Fibroblast of villous mesenchyme (primary cell): ENCODE measurements at regions not wholly inside any gene's neighbourhood (a gene's known extent, or its start where the extent isn't known, plus 50 kb on each side); places are given as distances from the start of the nearest gene placed in this dataset.
A peak's percentile ranks its signal among the peaks of the same experiment; 100 is the strongest.

Experiments
- DNase-seq: peaks from one replicate; pipeline ENCODE4 v3.0.0-alpha.2; 2010; ENCODE audit warnings: low read depth
- H3K4me3 ChIP-seq: 2 replicates; pipeline ENCODE4 v1.5.1; 2011; ENCODE audit warnings: low read depth, mild to moderate bottlenecking, low read length
- TF ChIP-seq, protein P1 (sequence below): IDR thresholded peaks from 2 replicates; pipeline ENCODE4 v1.5.1; 2012; ENCODE audit warnings: low read depth, mild to moderate bottlenecking, low read length; ENCODE audit not compliant: insufficient read depth

- DNase-seq, result no peak
- TF ChIP-seq, protein P1, sequence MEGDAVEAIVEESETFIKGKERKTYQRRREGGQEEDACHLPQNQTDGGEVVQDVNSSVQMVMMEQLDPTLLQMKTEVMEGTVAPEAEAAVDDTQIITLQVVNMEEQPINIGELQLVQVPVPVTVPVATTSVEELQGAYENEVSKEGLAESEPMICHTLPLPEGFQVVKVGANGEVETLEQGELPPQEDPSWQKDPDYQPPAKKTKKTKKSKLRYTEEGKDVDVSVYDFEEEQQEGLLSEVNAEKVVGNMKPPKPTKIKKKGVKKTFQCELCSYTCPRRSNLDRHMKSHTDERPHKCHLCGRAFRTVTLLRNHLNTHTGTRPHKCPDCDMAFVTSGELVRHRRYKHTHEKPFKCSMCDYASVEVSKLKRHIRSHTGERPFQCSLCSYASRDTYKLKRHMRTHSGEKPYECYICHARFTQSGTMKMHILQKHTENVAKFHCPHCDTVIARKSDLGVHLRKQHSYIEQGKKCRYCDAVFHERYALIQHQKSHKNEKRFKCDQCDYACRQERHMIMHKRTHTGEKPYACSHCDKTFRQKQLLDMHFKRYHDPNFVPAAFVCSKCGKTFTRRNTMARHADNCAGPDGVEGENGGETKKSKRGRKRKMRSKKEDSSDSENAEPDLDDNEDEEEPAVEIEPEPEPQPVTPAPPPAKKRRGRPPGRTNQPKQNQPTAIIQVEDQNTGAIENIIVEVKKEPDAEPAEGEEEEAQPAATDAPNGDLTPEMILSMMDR, result no peak
- H3K4me3 ChIP-seq, result no peak overlapping the region
Measured at GRCh38 chr2:217394510-217395351, 534.9 kb upstream of the TNP1 start.

DNA sequence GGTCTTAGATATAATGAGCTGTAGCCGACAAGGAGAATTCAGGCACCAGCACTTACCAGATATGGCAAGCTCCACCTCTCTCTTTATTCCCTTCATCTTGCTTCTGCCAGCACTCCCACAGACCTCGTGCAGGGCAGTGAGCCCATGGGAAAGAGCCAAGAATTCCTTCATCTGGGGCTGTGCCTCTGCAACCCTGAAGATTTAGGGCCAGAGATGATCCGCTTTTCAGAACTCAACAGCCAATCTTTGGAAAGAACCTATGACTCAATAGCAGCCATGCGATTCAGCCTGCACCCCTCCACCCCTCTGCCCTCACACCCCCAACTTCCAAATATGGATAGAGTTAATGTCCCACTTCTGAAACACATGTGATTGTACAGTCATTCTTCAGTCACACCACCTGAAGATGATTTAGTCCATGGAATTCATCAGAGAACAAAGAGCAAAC is 533.7 kb upstream of the TNP1 start:
- DNase-seq, result peak; percentile 75
- TF ChIP-seq, protein P1, result no peak
- no peak overlapping the region for H3K4me3 ChIP-seq

GRCh38 chr2:217392930-217393584 is 533.2 kb upstream of the TNP1 start:
- TF ChIP-seq, protein P1, result no peak
- no peak for DNase-seq
- H3K4me3 ChIP-seq, result no peak overlapping the region

DNA sequence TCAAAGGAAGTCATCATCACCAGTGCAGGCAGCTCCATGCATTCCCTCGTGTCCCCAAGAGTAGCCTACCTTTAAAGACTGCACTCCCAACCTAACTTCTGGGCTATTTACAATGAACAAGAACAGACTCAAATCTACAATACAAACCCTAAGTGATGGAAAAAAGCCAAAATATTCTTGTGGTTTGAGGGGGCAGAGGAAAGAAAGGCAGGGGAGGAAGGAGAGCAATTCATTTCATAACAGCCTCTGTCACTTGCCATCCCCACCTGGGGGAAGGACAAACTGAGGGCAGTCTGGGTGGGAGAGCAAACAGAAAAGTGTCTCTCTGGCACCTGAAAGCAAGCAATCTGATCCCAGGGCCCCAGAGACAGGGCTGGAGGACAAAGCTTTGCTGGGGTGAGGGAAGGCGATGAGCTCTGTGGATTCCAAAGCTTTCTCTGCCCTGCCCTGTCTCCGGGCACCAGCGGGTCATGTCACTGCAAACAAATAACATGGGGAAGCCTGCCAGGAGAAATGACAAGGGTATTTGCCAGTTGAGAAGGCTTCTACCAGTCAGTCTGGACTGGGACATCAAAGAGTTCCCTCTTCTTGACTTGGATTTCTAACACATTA is 528.0 kb upstream of the TNP1 start:
- TF ChIP-seq, protein P1, result no peak
- no peak overlapping the region for H3K4me3 ChIP-seq
- DNase-seq, result no peak

DNA sequence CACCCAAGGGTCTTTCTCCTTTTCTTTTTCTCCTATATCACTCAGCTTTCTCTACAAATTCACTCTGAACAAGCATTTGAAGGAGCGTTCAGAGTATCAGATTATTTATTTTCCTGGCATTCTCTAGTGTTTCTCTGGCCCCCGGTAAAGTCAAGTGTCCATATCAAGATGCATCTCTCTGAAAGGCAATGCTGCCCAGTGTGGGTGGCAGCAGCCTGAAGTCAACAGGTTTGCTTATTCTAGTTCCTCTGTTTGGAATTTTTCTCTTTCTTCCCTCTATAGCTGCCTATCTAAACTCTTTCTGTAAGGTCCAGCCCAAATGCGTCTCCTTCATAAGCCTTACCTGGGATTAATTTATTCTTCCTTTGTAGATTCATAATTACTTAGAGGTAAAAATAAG is 526.2 kb upstream of the TNP1 start:
- TF ChIP-seq, protein P1, result no peak
- H3K4me3 ChIP-seq, result no peak overlapping the region
- no peak for DNase-seq

GRCh38 chr2:217383620-217384019 is 523.8 kb upstream of the TNP1 start:
- no peak overlapping the region for H3K4me3 ChIP-seq
- DNase-seq, result peak; percentile 97
- TF ChIP-seq, protein P1, result no peak
